HFF-Myc (cell line): ENCODE measurements at regions not wholly inside any gene's neighbourhood (a gene's known extent, or its start where the extent isn't known, plus 50 kb on each side); places are given as distances from the start of the nearest gene placed in this dataset.

Source experiments
- DNase-seq: peaks from one replicate; pipeline ENCODE4 v3.0.0-alpha.2; 2011; ENCODE audit warnings: low read depth; ENCODE audit errors: extremely low read depth
- H3K4me3 ChIP-seq: replicated peaks from 2 replicates; pipeline ENCODE4 v1.5.1; 2011; ENCODE audit warnings: low read depth, mild to moderate bottlenecking, control low read depth, low read length
- TF ChIP-seq, protein P1 (sequence below): IDR thresholded peaks from 2 replicates; pipeline ENCODE4 v1.5.1; 2012; ENCODE audit warnings: mild to moderate bottlenecking, low read depth, low read length, control low read depth; ENCODE audit errors: missing control alignments

- TF ChIP-seq, protein P1, sequence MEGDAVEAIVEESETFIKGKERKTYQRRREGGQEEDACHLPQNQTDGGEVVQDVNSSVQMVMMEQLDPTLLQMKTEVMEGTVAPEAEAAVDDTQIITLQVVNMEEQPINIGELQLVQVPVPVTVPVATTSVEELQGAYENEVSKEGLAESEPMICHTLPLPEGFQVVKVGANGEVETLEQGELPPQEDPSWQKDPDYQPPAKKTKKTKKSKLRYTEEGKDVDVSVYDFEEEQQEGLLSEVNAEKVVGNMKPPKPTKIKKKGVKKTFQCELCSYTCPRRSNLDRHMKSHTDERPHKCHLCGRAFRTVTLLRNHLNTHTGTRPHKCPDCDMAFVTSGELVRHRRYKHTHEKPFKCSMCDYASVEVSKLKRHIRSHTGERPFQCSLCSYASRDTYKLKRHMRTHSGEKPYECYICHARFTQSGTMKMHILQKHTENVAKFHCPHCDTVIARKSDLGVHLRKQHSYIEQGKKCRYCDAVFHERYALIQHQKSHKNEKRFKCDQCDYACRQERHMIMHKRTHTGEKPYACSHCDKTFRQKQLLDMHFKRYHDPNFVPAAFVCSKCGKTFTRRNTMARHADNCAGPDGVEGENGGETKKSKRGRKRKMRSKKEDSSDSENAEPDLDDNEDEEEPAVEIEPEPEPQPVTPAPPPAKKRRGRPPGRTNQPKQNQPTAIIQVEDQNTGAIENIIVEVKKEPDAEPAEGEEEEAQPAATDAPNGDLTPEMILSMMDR: no peak
- no peak overlapping the region for H3K4me3 ChIP-seq
- no peak for DNase-seq
These were observed 424.5 kb upstream of the SALL3 start for GRCh38 chr18:78554944-78555608.

GRCh38 chr18:78557371-78557770 lies 422.2 kb upstream of the SALL3 start:
- TF ChIP-seq, protein P1: no peak
- DNase-seq: no peak
- H3K4me3 ChIP-seq: no peak overlapping the region

DNA sequence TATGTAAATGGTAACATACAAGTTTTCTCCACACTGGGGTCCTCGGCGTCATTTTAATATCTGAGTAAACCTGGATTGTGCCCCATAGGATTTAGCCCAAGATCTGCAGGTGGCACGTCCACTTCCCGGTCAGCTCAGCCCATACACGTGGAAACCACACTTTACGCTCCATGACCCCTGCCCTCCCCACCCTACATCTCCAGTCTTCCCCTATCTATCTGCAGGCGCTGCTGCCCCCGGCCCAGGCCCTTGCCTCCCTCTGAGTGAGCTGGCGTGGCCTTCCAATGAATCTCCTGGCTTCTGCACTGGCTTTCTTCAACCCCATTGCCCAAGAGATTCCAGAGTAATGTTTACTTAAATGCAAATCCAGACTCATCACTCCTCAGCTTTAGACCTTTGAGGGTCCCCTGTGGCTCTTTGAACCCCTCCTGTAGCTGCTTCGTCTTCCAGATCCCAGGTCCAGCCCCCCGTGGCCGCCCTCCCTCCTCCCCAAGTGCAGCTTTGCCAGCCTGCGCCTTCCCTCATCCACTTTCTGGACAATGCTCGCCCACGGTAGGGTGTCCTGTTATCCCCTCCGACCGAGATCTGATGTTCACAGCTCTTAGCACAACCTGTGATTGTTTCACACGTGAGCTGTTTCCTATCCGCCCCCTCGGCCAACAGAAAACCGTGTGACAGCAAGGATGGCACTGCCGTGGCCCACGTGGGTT lies 421.4 kb upstream of the SALL3 start:
- TF ChIP-seq, protein P1: no peak
- no peak overlapping the region for H3K4me3 ChIP-seq
- no peak for DNase-seq

DNA sequence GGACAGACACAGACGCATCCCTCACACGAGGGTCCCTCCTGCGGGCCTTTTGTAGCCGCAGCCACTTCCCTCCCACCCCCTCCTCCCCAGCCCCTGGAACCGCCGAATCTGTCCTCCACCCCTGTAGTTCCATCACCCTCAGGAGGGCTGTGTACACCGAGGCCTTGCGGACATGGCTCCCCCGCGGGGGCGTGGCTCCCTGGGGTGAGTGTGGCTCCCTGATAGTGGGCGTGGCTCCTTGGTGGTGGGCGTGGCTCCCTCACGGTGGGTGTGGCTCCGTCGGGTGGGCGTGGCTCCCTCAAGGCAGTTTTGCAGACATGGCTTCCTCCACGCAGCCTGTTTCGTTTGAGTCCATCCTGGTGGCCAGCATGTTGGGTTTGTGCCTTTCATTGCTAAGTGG lies 420.7 kb upstream of the SALL3 start:
- H3K4me3 ChIP-seq: no peak overlapping the region
- TF ChIP-seq, protein P1: no peak
- no peak for DNase-seq

DNA sequence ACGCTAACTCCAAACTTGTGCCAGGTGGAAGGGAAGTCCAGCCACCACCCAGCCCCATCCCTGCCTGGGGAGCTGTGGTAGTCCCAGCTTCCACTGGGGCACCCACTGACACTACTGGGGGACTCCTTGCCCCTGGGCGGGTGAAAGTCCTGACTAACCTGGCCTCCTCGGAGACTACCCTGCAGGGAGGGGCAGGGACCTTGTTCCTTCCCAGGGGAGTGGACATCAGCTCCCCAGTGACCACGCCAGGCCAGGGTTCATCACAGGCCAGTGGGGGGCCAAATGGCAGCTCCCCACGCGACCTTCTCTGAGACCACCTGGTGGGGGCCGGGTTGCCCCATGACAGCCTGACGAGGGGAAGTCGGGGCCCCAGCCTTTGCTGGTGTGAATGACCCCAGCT lies 420.0 kb upstream of the SALL3 start:
- no peak overlapping the region for H3K4me3 ChIP-seq
- DNase-seq: no peak
- TF ChIP-seq, protein P1: no peak

DNA sequence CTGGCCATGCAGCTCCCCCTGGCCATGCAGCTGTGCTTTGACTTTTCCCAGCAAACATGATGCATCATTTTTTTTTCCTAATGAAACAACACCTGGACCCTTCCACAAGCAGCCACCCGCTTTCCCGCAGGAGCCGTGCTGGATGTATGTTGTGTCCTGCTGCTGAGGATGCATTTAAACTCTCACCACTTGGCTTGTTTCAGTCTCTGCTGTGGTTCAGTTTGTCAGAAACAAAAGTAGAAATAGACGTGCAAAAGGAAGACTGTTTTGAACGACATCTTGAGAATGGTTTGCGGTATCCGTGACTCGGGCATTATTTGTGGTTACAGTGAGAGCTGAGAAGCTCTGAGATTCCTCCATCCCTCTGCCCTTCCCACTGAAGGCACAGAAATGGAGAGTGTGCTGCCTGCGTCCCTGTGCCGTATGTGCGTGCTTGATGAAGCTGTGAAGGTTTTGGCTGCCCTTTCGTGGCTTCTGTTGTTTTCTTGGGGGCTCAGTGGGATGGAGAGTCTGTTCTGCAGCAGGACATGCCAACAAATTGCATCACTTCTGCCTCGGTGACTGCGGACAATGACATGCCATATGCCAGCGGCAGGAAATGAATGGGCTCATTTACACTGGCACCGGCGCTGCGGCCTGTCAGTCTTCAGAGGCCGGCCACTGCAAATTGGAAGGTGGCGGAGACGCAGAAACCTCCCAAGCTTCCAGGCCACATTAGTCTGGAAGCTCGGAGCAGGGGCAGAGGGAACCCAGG lies 417.7 kb upstream of the SALL3 start:
- H3K4me3 ChIP-seq: no peak overlapping the region
- TF ChIP-seq, protein P1: no peak
- DNase-seq: no peak
